ENCODE measurements at regions not wholly inside any gene's neighbourhood (a gene's known extent, or its start where the extent isn't known, plus 50 kb on each side); places are given as distances from the start of the nearest gene placed in this dataset.

DNA sequence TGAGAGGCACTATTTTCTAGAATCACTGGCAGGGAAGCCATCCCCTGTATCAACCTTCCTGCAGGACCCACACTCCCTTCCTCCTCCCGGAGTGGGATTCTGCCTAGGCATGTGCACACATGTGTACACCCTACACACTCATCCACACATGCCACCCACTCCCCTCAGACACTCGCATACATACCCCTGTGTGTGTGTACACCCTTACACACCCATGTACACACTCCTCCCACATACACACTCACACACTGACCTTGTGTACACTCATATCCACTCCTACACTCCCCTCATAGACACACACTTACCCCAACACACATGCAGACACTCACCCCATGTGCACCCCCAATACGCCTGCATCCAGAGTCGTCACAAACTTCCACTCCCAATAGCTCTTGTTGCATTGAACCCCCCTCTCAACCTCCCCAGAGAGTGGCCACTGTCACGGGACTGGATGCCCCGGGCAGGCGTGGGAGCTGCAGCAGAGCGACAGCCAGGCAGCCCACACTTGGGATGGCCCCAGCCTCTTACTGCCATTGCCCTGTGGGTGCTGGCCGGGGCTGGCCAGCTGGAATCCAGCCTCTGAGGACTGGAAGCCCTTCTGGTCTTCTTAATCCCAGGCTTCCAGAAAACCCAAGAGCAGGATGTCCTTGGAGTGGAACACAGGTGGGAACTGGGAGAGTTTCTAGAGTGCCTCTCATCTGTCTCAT, 251.0 kb downstream of the LOXHD1 start:
- ChIA-PET CTCF (interaction anchor here (1.1 to 1.9 kb wide), 2 partner anchors 112 to 124 kb away, joined by 3 to 7 read pairs; no protein-coding TSS in a partner anchor), POLR2A (no interaction called here)
- Mint-ChIP-seq H3K9me3 (no peaks in the 10 kb centered on the region), H3K36me3 (no peaks in the 10 kb centered on the region), H3K27me3 (ENCODE audit: low read depth) (no peaks in the 10 kb centered on the region), H3K4me3 (no peak overlapping the region), H3K4me1 (peaks cover 8% of the 10 kb centered on the region), H3K27ac (no peak overlapping the region)
- DNase-seq (ENCODE audit: low spot score) (no peak), ATAC-seq (no peak)
- TF ChIP-seq, protein P1, sequence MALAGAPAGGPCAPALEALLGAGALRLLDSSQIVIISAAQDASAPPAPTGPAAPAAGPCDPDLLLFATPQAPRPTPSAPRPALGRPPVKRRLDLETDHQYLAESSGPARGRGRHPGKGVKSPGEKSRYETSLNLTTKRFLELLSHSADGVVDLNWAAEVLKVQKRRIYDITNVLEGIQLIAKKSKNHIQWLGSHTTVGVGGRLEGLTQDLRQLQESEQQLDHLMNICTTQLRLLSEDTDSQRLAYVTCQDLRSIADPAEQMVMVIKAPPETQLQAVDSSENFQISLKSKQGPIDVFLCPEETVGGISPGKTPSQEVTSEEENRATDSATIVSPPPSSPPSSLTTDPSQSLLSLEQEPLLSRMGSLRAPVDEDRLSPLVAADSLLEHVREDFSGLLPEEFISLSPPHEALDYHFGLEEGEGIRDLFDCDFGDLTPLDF (CRISPR knock-in tag; IDR thresholded peaks at IDR 0.05): no peak
- TF ChIP-seq, protein P2, sequence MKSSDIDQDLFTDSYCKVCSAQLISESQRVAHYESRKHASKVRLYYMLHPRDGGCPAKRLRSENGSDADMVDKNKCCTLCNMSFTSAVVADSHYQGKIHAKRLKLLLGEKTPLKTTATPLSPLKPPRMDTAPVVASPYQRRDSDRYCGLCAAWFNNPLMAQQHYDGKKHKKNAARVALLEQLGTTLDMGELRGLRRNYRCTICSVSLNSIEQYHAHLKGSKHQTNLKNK (CRISPR knock-in tag; IDR thresholded peaks at IDR 0.05): no peak
- TF ChIP-seq TEAD1 (CRISPR knock-in tag; IDR thresholded peaks at IDR 0.05) (no peak), NR2C2 (CRISPR knock-in tag; IDR thresholded peaks at IDR 0.05) (no peak), TP53 (CRISPR knock-in tag; IDR thresholded peaks at IDR 0.05) (no peak), ZNF219 (CRISPR knock-in tag; IDR thresholded peaks at IDR 0.05; ENCODE audit: borderline replicate concordance) (no peak), ZNF263 (CRISPR knock-in tag; IDR thresholded peaks at IDR 0.05; ENCODE audit: low read depth) (no peak), ETV6 (CRISPR knock-in tag; IDR thresholded peaks at IDR 0.05) (no peak), EMX1 (CRISPR knock-in tag; IDR thresholded peaks at IDR 0.05) (no peak), SMAD3 (CRISPR knock-in tag; IDR thresholded peaks at IDR 0.05; ENCODE audit: borderline replicate concordance) (no peak), RELA (CRISPR knock-in tag; IDR thresholded peaks at IDR 0.05; ENCODE audit: borderline replicate concordance) (no peak), ATF1 (CRISPR knock-in tag; IDR thresholded peaks at IDR 0.05) (no peak), ZNF121 (CRISPR knock-in tag; IDR thresholded peaks at IDR 0.05) (no peak), NR3C1 (CRISPR knock-in tag; conservative IDR thresholded peaks at IDR 0.05; ENCODE audit: low read depth) (no peak), GTF2I (CRISPR knock-in tag; conservative IDR thresholded peaks at IDR 0.05) (no peak), FOXJ3 (CRISPR knock-in tag; IDR thresholded peaks at IDR 0.05; ENCODE audit: borderline replicate concordance) (no peak)
- TF ChIP-seq, protein P3, sequence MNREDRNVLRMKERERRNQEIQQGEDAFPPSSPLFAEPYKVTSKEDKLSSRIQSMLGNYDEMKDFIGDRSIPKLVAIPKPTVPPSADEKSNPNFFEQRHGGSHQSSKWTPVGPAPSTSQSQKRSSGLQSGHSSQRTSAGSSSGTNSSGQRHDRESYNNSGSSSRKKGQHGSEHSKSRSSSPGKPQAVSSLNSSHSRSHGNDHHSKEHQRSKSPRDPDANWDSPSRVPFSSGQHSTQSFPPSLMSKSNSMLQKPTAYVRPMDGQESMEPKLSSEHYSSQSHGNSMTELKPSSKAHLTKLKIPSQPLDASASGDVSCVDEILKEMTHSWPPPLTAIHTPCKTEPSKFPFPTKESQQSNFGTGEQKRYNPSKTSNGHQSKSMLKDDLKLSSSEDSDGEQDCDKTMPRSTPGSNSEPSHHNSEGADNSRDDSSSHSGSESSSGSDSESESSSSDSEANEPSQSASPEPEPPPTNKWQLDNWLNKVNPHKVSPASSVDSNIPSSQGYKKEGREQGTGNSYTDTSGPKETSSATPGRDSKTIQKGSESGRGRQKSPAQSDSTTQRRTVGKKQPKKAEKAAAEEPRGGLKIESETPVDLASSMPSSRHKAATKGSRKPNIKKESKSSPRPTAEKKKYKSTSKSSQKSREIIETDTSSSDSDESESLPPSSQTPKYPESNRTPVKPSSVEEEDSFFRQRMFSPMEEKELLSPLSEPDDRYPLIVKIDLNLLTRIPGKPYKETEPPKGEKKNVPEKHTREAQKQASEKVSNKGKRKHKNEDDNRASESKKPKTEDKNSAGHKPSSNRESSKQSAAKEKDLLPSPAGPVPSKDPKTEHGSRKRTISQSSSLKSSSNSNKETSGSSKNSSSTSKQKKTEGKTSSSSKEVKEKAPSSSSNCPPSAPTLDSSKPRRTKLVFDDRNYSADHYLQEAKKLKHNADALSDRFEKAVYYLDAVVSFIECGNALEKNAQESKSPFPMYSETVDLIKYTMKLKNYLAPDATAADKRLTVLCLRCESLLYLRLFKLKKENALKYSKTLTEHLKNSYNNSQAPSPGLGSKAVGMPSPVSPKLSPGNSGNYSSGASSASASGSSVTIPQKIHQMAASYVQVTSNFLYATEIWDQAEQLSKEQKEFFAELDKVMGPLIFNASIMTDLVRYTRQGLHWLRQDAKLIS (CRISPR knock-in tag; IDR thresholded peaks at IDR 0.05; ENCODE audit: borderline replicate concordance): no peak
- TF ChIP-seq, protein P4, sequence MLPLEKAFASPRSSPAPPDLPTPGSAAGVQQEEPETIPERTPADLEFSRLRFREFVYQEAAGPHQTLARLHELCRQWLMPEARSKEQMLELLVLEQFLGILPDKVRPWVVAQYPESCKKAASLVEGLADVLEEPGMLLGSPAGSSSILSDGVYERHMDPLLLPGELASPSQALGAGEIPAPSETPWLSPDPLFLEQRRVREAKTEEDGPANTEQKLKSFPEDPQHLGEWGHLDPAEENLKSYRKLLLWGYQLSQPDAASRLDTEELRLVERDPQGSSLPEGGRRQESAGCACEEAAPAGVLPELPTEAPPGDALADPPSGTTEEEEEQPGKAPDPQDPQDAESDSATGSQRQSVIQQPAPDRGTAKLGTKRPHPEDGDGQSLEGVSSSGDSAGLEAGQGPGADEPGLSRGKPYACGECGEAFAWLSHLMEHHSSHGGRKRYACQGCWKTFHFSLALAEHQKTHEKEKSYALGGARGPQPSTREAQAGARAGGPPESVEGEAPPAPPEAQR (CRISPR knock-in tag; IDR thresholded peaks at IDR 0.05): no peak
- TF ChIP-seq, protein P5, sequence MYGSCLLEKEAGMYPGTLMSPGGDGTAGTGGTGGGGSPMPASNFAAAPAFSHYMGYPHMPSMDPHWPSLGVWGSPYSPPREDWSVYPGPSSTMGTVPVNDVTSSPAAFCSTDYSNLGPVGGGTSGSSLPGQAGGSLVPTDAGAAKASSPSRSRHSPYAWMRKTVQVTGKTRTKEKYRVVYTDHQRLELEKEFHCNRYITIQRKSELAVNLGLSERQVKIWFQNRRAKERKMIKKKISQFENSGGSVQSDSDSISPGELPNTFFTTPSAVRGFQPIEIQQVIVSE (CRISPR knock-in tag; IDR thresholded peaks at IDR 0.05; ENCODE audit: borderline replicate concordance): no peak
